ENCODE measurements at regions not wholly inside any gene's neighbourhood (a gene's known extent, or its start where the extent isn't known, plus 50 kb on each side); places are given as distances from the start of the nearest gene placed in this dataset.

- Histone ChIP-seq H3K4me2 (ENCODE audit: control insufficient read depth, insufficient read depth) (no peak overlapping the region), H3K36me3 (ENCODE audit: control insufficient read depth in 2 of 2, insufficient read depth in 2 of 2, low read length in 1 of 2) (no peaks in the 10 kb centered on the region), H3K27me3 (replicated peaks in 1 of 2; ENCODE audit: control insufficient read depth in 2 of 2, insufficient read depth in 2 of 2, low read length in 1 of 2) (no peaks in the 10 kb centered on the region; a peak in 1 of 4 replicates), H2AFZ (ENCODE audit: control insufficient read depth, low read depth, low read length) (no peak overlapping the region), H4K20me1 (ENCODE audit: control insufficient read depth, insufficient read depth) (no peaks in the 10 kb centered on the region), H3K4me1 (ENCODE audit: control insufficient read depth, insufficient read depth, low read length) (peaks cover 29% of the 10 kb centered on the region), H3K27ac (ENCODE audit: control insufficient read depth, insufficient read depth) (no peak overlapping the region), H3K4me3 (no peak overlapping the region), H3K9me3 (replicated peaks; ENCODE audit: control insufficient read depth, insufficient read depth, low read length) (no peaks in the 10 kb centered on the region), H3K9ac (ENCODE audit: control insufficient read depth, insufficient read depth, low read length) (no peak overlapping the region), H3K79me2 (ENCODE audit: control insufficient read depth, insufficient read depth, low read length) (no peaks in the 10 kb centered on the region)
- POLR2A ChIA-PET: no interaction called here
- intact Hi-C loops (cut with micrococcal nuclease; ENCODE audit: unreplicated experiment) (no loop called here), in situ Hi-C loops (cut with MboI) (no loop called here)
- RAD21 ChIA-PET (ENCODE audit: unreplicated experiment): interaction anchor here (0.9 to 2.0 kb wide), 3 partner anchors 88 to 247 kb away, joined by 3 to 5 read pairs (median 4); no protein-coding TSS in a partner anchor
- FAIRE-seq: no peak
- DNase-seq (ENCODE audit: low read depth, low spot score): no peak
- no TSS peak for BruUV-seq (replicated peaks)
- ATAC-seq: no peak
- SMC1A ChIA-PET (ENCODE audit: uncharacterized antibody, unreplicated experiment): interaction anchor here (0.8 to 1.9 kb wide), 2 partner anchors 17 to 21 kb away, joined by 3 to 8 read pairs; no protein-coding TSS in a partner anchor
- WGBS (ENCODE audit: insufficient coverage, insufficient replicate concordance, low lambda C conversion rate, missing lambda C conversion rate): 87% methylated on average over 11 of the region's 11 CpGs
- TF ChIP-seq BCL11A (IDR thresholded peaks at IDR 0.05; ENCODE audit: low read depth, low read length) (no peak), EP300 (IDR thresholded peaks at IDR 0.05; ENCODE audit: borderline replicate concordance in 1 of 2, control insufficient read depth in 1 of 2, low read depth in 2 of 2, low read length in 2 of 2) (no peak), RFX5 (IDR thresholded peaks at IDR 0.05; ENCODE audit: low read depth, low read length) (no peak), BRCA1 (IDR thresholded peaks at IDR 0.05; ENCODE audit: low read depth, low read length) (no peak), CBX5 (IDR thresholded peaks at IDR 0.05; ENCODE audit: low read depth) (no peak), HDAC2 (IDR thresholded peaks at IDR 0.05) (no peak), SMAD5 (IDR thresholded peaks at IDR 0.05; ENCODE audit: low read depth) (no peak), CEBPB (IDR thresholded peaks at IDR 0.05; ENCODE audit: borderline replicate concordance in 1 of 2, low read depth in 2 of 2, low read length in 2 of 2) (no peak), RELA (IDR thresholded peaks at IDR 0.05; ENCODE audit: borderline replicate concordance, partially characterized antibody) (no peak), RB1 (IDR thresholded peaks at IDR 0.05; ENCODE audit: borderline replicate concordance) (no peak)
- CTCF ChIA-PET: interaction anchor here (1.7 kb wide), 1 partner anchor 224 kb away, joined by 3 read pairs; no protein-coding TSS in a partner anchor
Measured at GRCh38 chr15:70241561-70242320, 144.0 kb upstream of the TLE3 start.
